ENCODE measurements at regions not wholly inside any gene's neighbourhood (a gene's known extent, or its start where the extent isn't known, plus 50 kb on each side); places are given as distances from the start of the nearest gene placed in this dataset.

GRCh38 chr4:38491854-38492478 lies 172.0 kb upstream of the KLF3 start:
- Histone ChIP-seq H3K4me1 (ENCODE audit: insufficient read depth, low read length, severe bottlenecking) (no peaks in the 10 kb centered on the region), H3K36me3 (ENCODE audit: insufficient read depth, low read length) (no peaks in the 10 kb centered on the region), H3K9ac (ENCODE audit: low read length) (no peak overlapping the region), H3K9me2 (ENCODE audit: low read depth, low read length) (no peaks in the 10 kb centered on the region), H3K9me3 (ENCODE audit: low read length) (no peaks in the 10 kb centered on the region), H3K27ac (ENCODE audit: low read depth, low read length, poor library complexity, severe bottlenecking) (no peak overlapping the region), H3F3A (ENCODE audit: insufficient read depth, low read length) (no peaks in the 10 kb centered on the region), H3K4me2 (ENCODE audit: low read length) (no peak overlapping the region), H3K27me3 (ENCODE audit: insufficient read depth, low read length) (no peaks in the 10 kb centered on the region), H4K20me1 (ENCODE audit: insufficient read depth, low read length) (no peaks in the 10 kb centered on the region), H3K4me3 (ENCODE audit: low read depth, low read length, poor library complexity, severe bottlenecking) (no peak overlapping the region), H2AFZ (ENCODE audit: low read length) (no peak overlapping the region), H3K79me2 (ENCODE audit: insufficient read depth, low read length) (no peaks in the 10 kb centered on the region)
- TF ChIP-seq CTCF (IDR thresholded peaks at IDR 0.05; ENCODE audit: low read length) (no peak), EZH2 (IDR thresholded peaks at IDR 0.05; ENCODE audit: borderline replicate concordance, low read length) (no peak)

- no peaks in the 10 kb centered on the region for H3F3A ChIP-seq (ENCODE audit: insufficient read depth, low read length)
- no peak overlapping the region for H2AFZ ChIP-seq (ENCODE audit: low read length)
- H3K4me2 ChIP-seq (ENCODE audit: low read length) = no peak overlapping the region
- no peaks in the 10 kb centered on the region for H3K36me3 ChIP-seq (ENCODE audit: insufficient read depth, low read length)
- no peak overlapping the region for H3K4me3 ChIP-seq (ENCODE audit: low read depth, low read length, poor library complexity, severe bottlenecking)
- no peak overlapping the region for H3K27ac ChIP-seq (ENCODE audit: low read depth, low read length, poor library complexity, severe bottlenecking)
- H4K20me1 ChIP-seq (ENCODE audit: insufficient read depth, low read length) = no peaks in the 10 kb centered on the region
- H3K9me3 ChIP-seq (ENCODE audit: low read length) = no peaks in the 10 kb centered on the region
- H3K79me2 ChIP-seq (ENCODE audit: insufficient read depth, low read length) = no peaks in the 10 kb centered on the region
- H3K9me2 ChIP-seq (ENCODE audit: low read depth, low read length) = no peaks in the 10 kb centered on the region
- no peaks in the 10 kb centered on the region for H3K27me3 ChIP-seq (ENCODE audit: insufficient read depth, low read length)
- TF ChIP-seq EZH2 (IDR thresholded peaks at IDR 0.05; ENCODE audit: borderline replicate concordance, low read length) = no peak
- TF ChIP-seq CTCF (IDR thresholded peaks at IDR 0.05; ENCODE audit: low read length) = no peak
- no peak overlapping the region for H3K9ac ChIP-seq (ENCODE audit: low read length)
- no peaks in the 10 kb centered on the region for H3K4me1 ChIP-seq (ENCODE audit: insufficient read depth, low read length, severe bottlenecking)
Observed at GRCh38 chr4:38493066-38493465, 170.9 kb upstream of the KLF3 start.

GRCh38 chr4:38495446-38495845 lies 168.6 kb upstream of the KLF3 start:
- Histone ChIP-seq H3K36me3 (ENCODE audit: insufficient read depth, low read length) (no peaks in the 10 kb centered on the region), H3K4me3 (ENCODE audit: low read depth, low read length, poor library complexity, severe bottlenecking) (no peak overlapping the region), H4K20me1 (ENCODE audit: insufficient read depth, low read length) (no peaks in the 10 kb centered on the region), H3F3A (ENCODE audit: insufficient read depth, low read length) (no peaks in the 10 kb centered on the region), H3K79me2 (ENCODE audit: insufficient read depth, low read length) (no peaks in the 10 kb centered on the region), H3K4me1 (ENCODE audit: insufficient read depth, low read length, severe bottlenecking) (no peaks in the 10 kb centered on the region), H3K4me2 (ENCODE audit: low read length) (no peak overlapping the region), H3K27ac (ENCODE audit: low read depth, low read length, poor library complexity, severe bottlenecking) (no peak overlapping the region), H3K9me3 (ENCODE audit: low read length) (no peaks in the 10 kb centered on the region), H3K27me3 (ENCODE audit: insufficient read depth, low read length) (no peaks in the 10 kb centered on the region), H2AFZ (ENCODE audit: low read length) (no peak overlapping the region), H3K9ac (ENCODE audit: low read length) (no peak overlapping the region), H3K9me2 (ENCODE audit: low read depth, low read length) (no peaks in the 10 kb centered on the region)
- no peak for TF ChIP-seq CTCF (IDR thresholded peaks at IDR 0.05; ENCODE audit: low read length)
- no peak for TF ChIP-seq EZH2 (IDR thresholded peaks at IDR 0.05; ENCODE audit: borderline replicate concordance, low read length)

Measured in OCI-LY1 (cell line).